ENCODE measurements at regions not wholly inside any gene's neighbourhood (a gene's known extent, or its start where the extent isn't known, plus 50 kb on each side); places are given as distances from the start of the nearest gene placed in this dataset.
"Not testable (repeated sequence)": the region's sequence is repeated elsewhere in the genome, so short reads cannot be mapped to it uniquely, and the experiment has no call there.

DNA sequence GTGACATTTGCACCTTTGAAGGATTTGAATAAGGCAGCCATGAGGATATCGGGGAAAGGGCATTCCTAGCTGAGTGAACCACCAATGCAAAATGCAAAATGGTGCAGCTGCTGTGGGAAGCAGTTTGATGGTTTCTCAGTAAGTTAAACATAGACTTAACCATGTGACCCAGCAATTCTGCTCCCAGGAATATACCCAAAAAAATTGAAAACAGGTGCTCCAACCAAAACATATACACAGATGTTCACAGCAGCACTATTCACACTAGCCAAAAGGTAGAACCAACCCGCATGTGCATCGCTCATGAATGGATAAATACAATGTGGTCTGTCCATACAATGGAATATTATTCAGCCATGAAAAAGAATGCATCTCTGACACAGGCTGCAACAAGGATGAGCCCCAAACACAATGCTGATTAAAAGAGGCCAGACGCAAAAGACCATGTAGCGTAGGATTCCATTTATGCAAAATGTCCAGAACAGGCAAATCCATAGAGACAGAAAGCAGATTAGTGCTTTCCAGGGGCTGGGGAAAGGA is 215.0 kb upstream of the MYL2 start:
- H3K9me3 Mint-ChIP-seq, result peaks cover 7% of the 10 kb centered on the region
- no peaks in the 10 kb centered on the region for H3K36me3 Mint-ChIP-seq
- no peak overlapping the region for H3K27ac Mint-ChIP-seq
- DNase-seq, result no peak
- H3K4me1 Mint-ChIP-seq, result no peaks in the 10 kb centered on the region
- no peaks in the 10 kb centered on the region for H3K27me3 Mint-ChIP-seq
- H3K4me3 Mint-ChIP-seq, result no peak overlapping the region

DNA sequence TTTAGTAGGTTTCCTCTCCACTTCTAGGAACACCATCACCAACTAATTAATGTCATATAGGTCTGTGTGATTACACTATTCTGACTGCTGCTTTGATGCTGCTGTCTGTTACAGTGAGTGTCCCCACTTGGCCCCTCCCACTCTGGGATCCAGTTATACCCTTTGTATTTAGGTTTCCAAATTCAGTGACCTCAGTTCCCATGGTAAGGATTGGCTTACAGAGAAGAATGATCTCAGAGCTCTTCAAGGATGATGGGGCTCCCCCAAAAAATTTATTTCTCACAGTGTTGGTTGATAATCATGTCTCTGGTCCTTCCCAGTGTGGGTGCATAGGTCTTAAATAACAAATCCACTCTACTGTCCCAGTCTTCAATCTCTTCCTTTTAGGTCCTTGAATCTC is 210.0 kb upstream of the MYL2 start:
- no peak for DNase-seq
- H3K4me1 Mint-ChIP-seq, result no peaks in the 10 kb centered on the region
- H3K36me3 Mint-ChIP-seq, result no peaks in the 10 kb centered on the region
- H3K9me3 Mint-ChIP-seq, result peaks cover 3% of the 10 kb centered on the region
- no peaks in the 10 kb centered on the region for H3K27me3 Mint-ChIP-seq
- no peak overlapping the region for H3K27ac Mint-ChIP-seq
- no peak overlapping the region for H3K4me3 Mint-ChIP-seq

DNA sequence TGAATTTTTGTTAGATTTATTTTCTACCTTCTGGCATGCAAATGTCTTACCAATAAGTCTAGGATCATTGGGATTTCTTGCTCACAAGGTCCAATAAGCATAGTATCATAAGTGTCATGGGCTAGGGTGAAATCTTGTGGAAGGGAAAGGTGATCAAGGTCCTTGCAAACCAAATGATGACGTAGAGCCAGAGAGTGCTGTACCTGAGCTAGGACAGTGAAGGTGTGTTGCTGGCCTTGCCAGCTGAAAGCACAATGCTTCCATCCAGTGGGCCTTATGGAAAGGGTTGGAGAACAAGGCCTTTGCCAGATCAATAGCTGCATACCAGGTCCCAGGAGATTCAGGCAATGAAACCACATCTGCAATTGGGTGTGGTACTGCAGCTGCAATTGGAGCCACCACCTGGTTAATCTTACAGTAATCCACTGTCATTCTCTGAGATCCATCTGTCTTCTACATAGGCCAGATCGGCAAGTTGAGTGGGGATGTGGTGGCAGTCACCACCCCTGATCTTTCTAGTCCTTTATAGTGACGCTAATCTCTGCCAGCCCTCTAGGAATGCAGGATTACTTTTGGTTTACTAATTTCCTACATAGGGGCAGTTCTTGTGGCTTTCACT is 208.9 kb upstream of the MYL2 start:
- H3K36me3 Mint-ChIP-seq, result no peaks in the 10 kb centered on the region
- H3K9me3 Mint-ChIP-seq, result no peaks in the 10 kb centered on the region
- no peak for DNase-seq
- H3K27ac Mint-ChIP-seq, result no peak overlapping the region
- H3K4me1 Mint-ChIP-seq, result no peaks in the 10 kb centered on the region
- H3K4me3 Mint-ChIP-seq, result no peak overlapping the region
- H3K27me3 Mint-ChIP-seq, result no peaks in the 10 kb centered on the region

DNA sequence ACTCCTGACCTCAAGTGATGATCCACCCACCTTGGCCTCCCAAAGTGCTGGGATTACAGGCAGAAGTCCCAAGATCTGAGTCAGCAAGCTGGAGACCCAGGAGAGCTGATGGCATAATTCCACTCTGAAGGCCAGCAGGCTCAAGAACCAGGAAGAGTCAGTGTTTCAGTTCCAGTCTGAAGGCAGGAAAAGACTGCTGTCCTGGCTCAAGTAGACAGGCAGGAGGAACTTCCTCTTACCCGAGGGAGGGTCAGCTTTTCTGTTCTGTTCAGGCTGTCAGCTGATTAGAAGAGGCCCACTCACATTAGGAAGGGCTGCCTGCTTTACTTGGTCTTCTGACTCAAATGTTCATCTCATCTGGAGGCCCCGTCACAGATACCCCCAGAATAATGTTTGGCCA is 206.0 kb upstream of the MYL2 start:
- no peaks in the 10 kb centered on the region for H3K27me3 Mint-ChIP-seq
- no peak overlapping the region for H3K4me3 Mint-ChIP-seq
- no peak overlapping the region for H3K27ac Mint-ChIP-seq
- no peaks in the 10 kb centered on the region for H3K9me3 Mint-ChIP-seq
- no peaks in the 10 kb centered on the region for H3K4me1 Mint-ChIP-seq
- DNase-seq, result no peak
- H3K36me3 Mint-ChIP-seq, result no peaks in the 10 kb centered on the region

DNA sequence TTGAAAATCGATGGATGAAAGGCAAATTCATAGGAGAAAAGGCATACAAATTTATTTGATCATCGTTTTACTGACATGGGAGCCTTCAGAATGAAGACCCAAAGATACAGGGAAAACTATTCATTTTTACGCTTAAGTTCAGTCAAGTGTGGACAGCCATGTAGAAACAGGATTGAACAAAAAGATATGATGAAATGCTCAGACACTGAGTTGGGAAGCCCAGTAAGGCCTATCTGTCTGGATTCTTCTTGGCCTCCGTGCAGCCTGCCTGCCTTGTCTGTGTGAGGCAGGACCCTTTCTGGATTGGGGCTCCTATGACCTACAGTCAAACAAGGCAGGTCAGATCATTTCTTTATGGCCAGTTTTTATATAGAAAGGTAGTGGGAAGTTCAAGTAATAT is 203.8 kb upstream of the MYL2 start:
- Mint-ChIP-seq H3K27ac (no peak overlapping the region), H3K4me3 (no peak overlapping the region), H3K27me3 (no peaks in the 10 kb centered on the region), H3K9me3 (no peaks in the 10 kb centered on the region), H3K36me3 (no peaks in the 10 kb centered on the region), H3K4me1 (no peaks in the 10 kb centered on the region)
- no peak for DNase-seq

DNA sequence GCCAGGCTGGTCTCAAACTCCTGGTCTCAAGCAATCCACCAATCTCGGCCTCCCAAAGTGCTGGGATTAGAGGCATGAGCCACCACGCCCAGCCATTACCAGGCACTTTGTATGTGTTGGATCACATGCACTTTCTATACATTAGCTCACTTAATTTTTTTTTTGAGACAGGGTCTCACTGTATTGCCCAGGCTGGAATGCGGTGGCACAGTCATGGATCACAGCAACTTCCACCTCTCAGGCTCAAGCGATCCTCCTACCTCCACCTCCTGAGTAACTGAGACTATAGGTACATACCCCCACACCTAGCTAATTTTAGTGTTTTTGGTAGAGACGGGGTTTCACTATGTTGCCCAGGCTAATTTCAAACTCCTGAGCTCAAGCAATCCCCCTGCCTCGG is 203.0 kb upstream of the MYL2 start:
- Mint-ChIP-seq H3K4me3 (no peak overlapping the region), H3K9me3 (no peaks in the 10 kb centered on the region), H3K27ac (no peak overlapping the region), H3K4me1 (no peaks in the 10 kb centered on the region), H3K36me3 (no peaks in the 10 kb centered on the region), H3K27me3 (no peaks in the 10 kb centered on the region)
- DNase-seq, result no peak

DNA sequence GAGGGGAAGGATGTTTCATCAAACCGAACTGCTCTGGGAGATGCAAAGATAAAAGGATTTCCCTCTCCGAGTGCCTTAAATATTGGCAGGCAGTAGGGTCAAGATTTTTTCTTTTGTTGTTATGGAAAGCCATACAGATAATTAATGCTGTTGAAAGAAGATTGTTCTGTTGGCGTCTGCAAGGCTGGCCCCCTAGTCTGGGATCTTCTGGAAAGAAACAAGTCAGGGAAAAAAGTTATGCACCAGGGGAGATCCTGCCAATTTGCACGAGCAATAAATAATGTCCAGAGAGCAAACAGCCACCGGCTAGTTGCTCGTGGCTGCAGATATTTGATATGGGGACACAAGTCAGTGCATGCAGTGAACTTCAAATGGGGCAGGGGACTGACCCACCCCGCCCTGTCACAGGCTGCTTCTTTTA is 202.1 kb upstream of the MYL2 start:
- H3K27ac Mint-ChIP-seq, result no peak overlapping the region
- no peak for DNase-seq
- peaks cover under 1% of the 10 kb centered on the region for H3K9me3 Mint-ChIP-seq
- no peaks in the 10 kb centered on the region for H3K27me3 Mint-ChIP-seq
- no peak overlapping the region for H3K4me3 Mint-ChIP-seq
- no peaks in the 10 kb centered on the region for H3K36me3 Mint-ChIP-seq
- no peaks in the 10 kb centered on the region for H3K4me1 Mint-ChIP-seq

DNA sequence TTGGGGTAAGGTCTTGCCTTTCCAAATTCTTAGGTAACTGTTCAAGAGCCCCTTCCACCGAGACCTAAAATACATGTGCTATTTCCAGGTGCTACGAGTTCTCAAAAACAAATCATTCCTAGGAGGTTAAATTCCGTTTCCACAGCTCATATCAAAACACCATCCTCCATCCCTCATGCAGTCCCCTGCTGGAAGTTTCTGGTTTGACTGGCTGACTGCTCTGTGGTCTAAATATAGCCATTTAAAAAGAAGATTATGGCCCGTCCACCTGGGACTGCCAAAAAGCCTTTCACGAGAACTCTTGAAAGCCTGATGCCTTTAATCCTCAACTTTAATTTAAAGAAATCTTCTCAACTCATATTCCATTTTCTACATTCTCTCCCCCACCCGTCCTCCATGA is 201.5 kb upstream of the MYL2 start:
- no peak for DNase-seq

DNA sequence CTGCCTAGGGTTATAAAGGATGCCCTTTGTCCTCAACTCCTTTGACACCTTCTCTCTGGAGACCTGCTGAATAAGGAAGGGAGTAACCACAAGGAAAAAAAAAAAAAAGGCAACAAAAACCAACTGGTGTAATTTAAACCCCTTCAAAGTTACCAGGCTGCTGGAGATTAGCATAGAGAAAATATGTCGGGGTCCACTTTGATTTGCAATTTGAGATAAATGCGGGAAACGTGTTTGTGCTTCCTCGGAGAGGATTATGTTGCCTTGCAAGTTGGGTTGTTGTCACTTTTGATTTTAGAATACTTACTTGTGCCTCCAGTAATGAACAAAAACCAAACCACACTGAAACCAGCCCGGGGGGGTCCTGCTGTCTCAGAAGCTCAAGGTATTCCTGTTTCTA is 200.2 kb upstream of the MYL2 start:
- H3K27me3 Mint-ChIP-seq, result no peaks in the 10 kb centered on the region

More for the DNA sequence above, 201.5 kb upstream of the MYL2 start:
- no peak overlapping the region for H3K27ac Mint-ChIP-seq
- no peaks in the 10 kb centered on the region for H3K27me3 Mint-ChIP-seq
- H3K4me1 Mint-ChIP-seq, result no peaks in the 10 kb centered on the region
- H3K9me3 Mint-ChIP-seq, result peaks cover 1% of the 10 kb centered on the region
- no peak overlapping the region for H3K4me3 Mint-ChIP-seq
- H3K36me3 Mint-ChIP-seq, result peaks cover 1% of the 10 kb centered on the region

DNA sequence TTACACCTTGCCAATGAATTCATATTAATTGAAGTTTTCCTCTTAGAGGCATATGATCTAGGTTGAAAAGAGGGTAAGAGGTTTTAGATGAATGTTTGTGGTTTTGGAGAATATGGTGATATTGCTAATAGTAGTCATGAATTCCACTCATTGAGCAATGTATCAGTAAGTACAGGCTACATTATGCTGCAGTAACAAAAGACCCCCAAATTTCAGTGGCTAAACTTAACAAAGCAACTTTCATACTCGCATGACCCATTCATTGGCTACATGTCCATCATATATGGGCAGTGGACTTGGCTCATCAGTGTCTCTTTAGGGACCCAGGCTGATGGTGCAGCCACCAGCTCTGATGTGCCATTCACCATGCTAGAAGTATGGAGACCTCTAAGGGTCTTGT is 196.6 kb upstream of the MYL2 start:
- Mint-ChIP-seq H3K27me3 (no peaks in the 10 kb centered on the region), H3K4me3 (no peak overlapping the region), H3K36me3 (peaks cover 1% of the 10 kb centered on the region), H3K27ac (no peak overlapping the region), H3K4me1 (peaks cover under 1% of the 10 kb centered on the region), H3K9me3 (peaks cover 1% of the 10 kb centered on the region)
- DNase-seq, result no peak

More for the DNA sequence above, 200.2 kb upstream of the MYL2 start:
- no peak for DNase-seq
- no peak overlapping the region for H3K27ac Mint-ChIP-seq
- no peak overlapping the region for H3K4me3 Mint-ChIP-seq
- H3K36me3 Mint-ChIP-seq, result peaks cover 1% of the 10 kb centered on the region
- H3K9me3 Mint-ChIP-seq, result peaks cover 1% of the 10 kb centered on the region
- no peaks in the 10 kb centered on the region for H3K4me1 Mint-ChIP-seq

DNA sequence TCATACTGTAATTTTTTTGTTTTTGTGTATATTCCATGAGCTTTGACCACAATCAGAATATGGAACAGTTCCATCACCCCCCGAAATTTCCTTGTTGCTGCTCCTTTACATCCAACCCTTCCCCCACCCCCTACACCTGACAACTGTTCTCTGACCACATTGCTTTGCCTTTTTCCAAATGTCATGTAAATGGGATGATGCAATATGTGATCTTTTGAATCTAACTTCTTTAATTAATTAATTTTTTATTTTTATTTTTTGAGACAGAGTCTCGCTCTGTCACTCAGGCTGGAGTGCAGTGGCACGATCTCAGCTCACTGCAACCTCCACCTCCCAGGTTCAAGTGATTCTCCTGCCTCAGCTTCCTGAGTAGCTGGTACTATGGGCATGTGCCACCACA is 192.9 kb upstream of the MYL2 start:
- not testable (repeated sequence) for H3K4me1 Mint-ChIP-seq, H3K27ac Mint-ChIP-seq, DNase-seq, H3K36me3 Mint-ChIP-seq, H3K9me3 Mint-ChIP-seq, H3K27me3 Mint-ChIP-seq, H3K4me3 Mint-ChIP-seq

DNA sequence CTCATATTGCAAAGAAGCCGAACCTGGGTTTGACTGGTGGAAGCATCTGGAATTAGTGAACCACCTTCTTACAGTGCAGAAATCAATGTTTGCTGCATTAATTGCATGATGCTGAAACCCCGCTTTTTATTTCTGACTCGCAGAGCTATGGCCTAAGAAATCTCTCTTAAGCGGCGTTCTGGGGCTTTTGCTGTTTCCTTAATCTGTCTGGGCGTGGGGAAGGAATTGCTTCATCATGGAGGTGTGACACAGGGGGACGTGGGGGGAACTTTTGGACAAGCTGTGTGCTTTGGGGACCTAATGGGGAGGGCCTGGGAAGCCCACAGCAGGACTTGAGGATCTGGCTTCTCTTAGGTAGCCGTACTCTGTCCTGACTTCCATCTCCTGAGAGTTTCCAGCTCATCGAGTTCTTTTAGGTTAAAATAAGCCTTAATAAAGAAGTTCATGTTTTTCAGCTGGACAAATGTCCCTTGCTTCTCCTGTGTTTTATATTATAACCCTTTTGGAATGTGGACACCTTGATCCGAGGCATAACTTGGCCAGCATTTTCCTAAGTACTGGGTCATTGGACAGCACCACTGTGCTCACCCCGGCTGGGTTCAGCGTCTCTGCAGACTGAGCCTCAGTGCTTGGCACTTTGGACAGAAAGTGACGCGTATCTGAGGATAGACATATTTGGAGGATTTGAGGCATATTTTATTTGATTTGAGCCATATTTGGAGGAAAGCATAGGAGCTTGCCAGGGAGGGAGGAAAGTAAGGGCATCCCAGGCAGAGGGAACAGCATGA is 192.1 kb upstream of the MYL2 start:
- Mint-ChIP-seq H3K9me3 (peaks cover 5% of the 10 kb centered on the region), H3K4me3 (no peak overlapping the region), H3K27me3 (no peaks in the 10 kb centered on the region), H3K4me1 (peaks cover 3% of the 10 kb centered on the region), H3K27ac (no peak overlapping the region), H3K36me3 (peaks cover 1% of the 10 kb centered on the region)
- no peak for DNase-seq

DNA sequence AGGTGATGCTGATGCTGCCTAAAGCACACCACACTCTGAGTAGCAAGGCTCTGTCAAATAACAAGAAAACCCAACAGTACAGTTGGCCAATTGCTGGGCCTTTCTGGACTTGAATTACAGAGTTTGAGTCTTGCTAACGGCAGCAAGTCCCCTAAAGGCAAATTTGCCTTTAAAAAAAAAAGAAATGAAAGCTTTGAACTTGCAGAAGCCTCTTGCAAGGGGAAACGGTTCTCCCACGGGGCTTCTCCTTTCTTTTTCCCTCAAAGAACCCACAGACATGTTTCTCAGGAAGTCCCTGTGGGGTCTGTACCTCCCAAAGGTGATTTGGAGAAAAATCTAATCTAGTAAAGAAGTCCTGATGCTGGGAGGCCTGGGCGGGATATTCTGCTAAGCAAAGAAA is 191.3 kb upstream of the MYL2 start:
- Mint-ChIP-seq H3K4me3 (no peak overlapping the region), H3K36me3 (no peaks in the 10 kb centered on the region), H3K4me1 (peaks cover 3% of the 10 kb centered on the region), H3K9me3 (peaks cover 4% of the 10 kb centered on the region), H3K27ac (no peak overlapping the region), H3K27me3 (no peaks in the 10 kb centered on the region)
- DNase-seq, result no peak

DNA sequence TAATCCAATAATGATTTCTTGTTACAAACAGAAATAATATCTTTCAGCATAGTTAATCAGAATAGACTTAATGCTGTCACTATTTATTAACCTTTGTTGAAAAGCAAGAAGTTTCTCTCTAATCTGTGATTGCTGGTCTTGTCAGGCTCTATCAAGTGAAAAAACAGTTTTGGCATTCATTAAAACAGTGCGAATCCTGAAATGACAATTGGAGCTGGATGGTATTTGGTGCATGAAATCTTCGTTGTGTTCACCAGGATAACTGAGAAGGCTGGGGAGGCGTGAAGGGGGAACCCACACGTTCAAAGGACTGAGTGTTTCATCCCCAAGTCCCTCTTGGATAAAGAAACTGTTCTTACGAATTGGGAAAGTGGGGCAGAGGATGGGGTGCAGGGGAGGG is 190.2 kb upstream of the MYL2 start:
- no peak for DNase-seq
- H3K4me3 Mint-ChIP-seq, result no peak overlapping the region
- peaks cover 4% of the 10 kb centered on the region for H3K9me3 Mint-ChIP-seq
- no peak overlapping the region for H3K27ac Mint-ChIP-seq
- no peaks in the 10 kb centered on the region for H3K36me3 Mint-ChIP-seq
- H3K4me1 Mint-ChIP-seq, result peaks cover 3% of the 10 kb centered on the region
- H3K27me3 Mint-ChIP-seq, result no peaks in the 10 kb centered on the region

DNA sequence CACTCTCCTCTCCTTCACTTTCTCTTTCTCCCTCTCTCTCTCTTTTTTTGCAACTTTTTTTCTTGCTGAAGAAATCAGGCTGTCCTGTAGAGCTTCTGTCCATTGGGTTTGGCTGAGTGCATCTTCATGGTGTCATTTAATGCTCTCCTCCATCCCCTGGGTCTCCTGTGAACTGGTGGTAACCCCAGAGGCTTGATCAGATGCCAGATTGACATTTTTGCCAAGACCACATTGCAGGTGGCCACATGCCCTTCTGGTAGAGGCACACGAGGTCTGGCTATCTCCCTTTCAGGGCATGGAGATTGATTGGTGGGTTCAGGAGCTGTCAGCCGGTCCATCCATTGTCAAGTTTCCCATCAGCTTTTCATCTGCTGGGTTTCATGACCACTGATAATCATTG is 188.3 kb upstream of the MYL2 start:
- H3K4me1 Mint-ChIP-seq, result peaks cover 3% of the 10 kb centered on the region
- H3K4me3 Mint-ChIP-seq, result no peak overlapping the region
- no peaks in the 10 kb centered on the region for H3K36me3 Mint-ChIP-seq
- H3K27ac Mint-ChIP-seq, result no peak overlapping the region
- H3K27me3 Mint-ChIP-seq, result no peaks in the 10 kb centered on the region
- no peak for DNase-seq
- H3K9me3 Mint-ChIP-seq, result peaks cover 4% of the 10 kb centered on the region

All from activated naive CD8-positive, alpha-beta T cell treated with anti-CD3 and anti-CD28 coated beads for 36 hours (primary cell).